H9 (cell line): ENCODE measurements at regions not wholly inside any gene's neighbourhood (a gene's known extent, or its start where the extent isn't known, plus 50 kb on each side); places are given as distances from the start of the nearest gene placed in this dataset.

Experiments used
- DNase-seq: peaks from one replicate; pipeline ENCODE4 v3.0.0-alpha.2; 2017
- H2AFZ ChIP-seq: one replicate; pipeline ENCODE4 v1.6.1; 2013; ENCODE audit warnings: mild to moderate bottlenecking, low read length, control low read depth, moderate library complexity
- H2AK5ac ChIP-seq: 2 replicates; pipeline ENCODE4 v1.6.1; 2013; ENCODE audit warnings: low read length, control low read depth, mixed read lengths; ENCODE audit not compliant: insufficient read length
- H2BK120ac ChIP-seq: one replicate; pipeline ENCODE4 v1.6.1; 2013; ENCODE audit warnings: low read depth, mild to moderate bottlenecking, low read length, control low read depth, inconsistent platforms; ENCODE audit not compliant: poor library complexity, severe bottlenecking
- H2BK12ac ChIP-seq: 2 replicates; pipeline ENCODE4 v1.6.1; 2013; ENCODE audit warnings: low read length, control low read depth, mixed read lengths, low read depth; ENCODE audit not compliant: insufficient read length
- H2BK15ac ChIP-seq: 2 replicates; pipeline ENCODE4 v1.6.1; 2013; ENCODE audit warnings: low read depth, low read length, control low read depth
- H2BK20ac ChIP-seq: one replicate; pipeline ENCODE4 v1.6.1; 2013; ENCODE audit warnings: low read depth, mild to moderate bottlenecking, low read length, control low read depth, inconsistent platforms; ENCODE audit not compliant: poor library complexity, severe bottlenecking
- H2BK5ac ChIP-seq: 2 replicates; pipeline ENCODE4 v1.6.1; 2013; ENCODE audit warnings: low read length, control low read depth, mixed read lengths; ENCODE audit not compliant: insufficient read length
- H3K14ac ChIP-seq: 2 replicates; pipeline ENCODE4 v1.6.1; 2013; ENCODE audit warnings: low read length, control low read depth; ENCODE audit not compliant: insufficient read depth
- H3K18ac ChIP-seq: 2 replicates; pipeline ENCODE4 v1.6.1; 2013; ENCODE audit warnings: low read depth, mild to moderate bottlenecking, mixed read lengths, low read length, control low read depth; ENCODE audit not compliant: insufficient read length
- H3K23ac ChIP-seq: 2 replicates; pipeline ENCODE4 v1.6.1; 2013; ENCODE audit warnings: low read length, control low read depth, mixed read lengths, low read depth; ENCODE audit not compliant: insufficient read length
- H3K23me2 ChIP-seq: 2 replicates; pipeline ENCODE4 v1.6.1; 2013; ENCODE audit warnings: low read depth, mild to moderate bottlenecking, mixed read lengths, low read length, control low read depth; ENCODE audit not compliant: insufficient read length, poor library complexity, severe bottlenecking
- H3K27ac ChIP-seq: 2 replicates; pipeline ENCODE4 v1.5.1; 2013; ENCODE audit warnings: low read length, control low read depth, mixed read lengths, low read depth; ENCODE audit not compliant: insufficient read length
- H3K27me3 ChIP-seq: 2 replicates; pipeline ENCODE4 v1.6.1; 2013; ENCODE audit warnings: low read length, control low read depth, inconsistent platforms; ENCODE audit not compliant: insufficient read depth
- H3K4ac ChIP-seq: 2 replicates; pipeline ENCODE4 v1.6.1; 2013; ENCODE audit warnings: low read depth, mild to moderate bottlenecking, control low read depth, inconsistent platforms, low read length, moderate library complexity
- H3K4me1 ChIP-seq: 2 replicates; pipeline ENCODE4 v1.6.1; 2013; ENCODE audit warnings: low read length, control low read depth, inconsistent platforms; ENCODE audit not compliant: insufficient read depth
- H3K4me2 ChIP-seq: 2 replicates; pipeline ENCODE4 v1.6.1; 2013; ENCODE audit warnings: low read length, control low read depth, mixed read lengths; ENCODE audit not compliant: insufficient read length, insufficient read depth
- H3K56ac ChIP-seq: 2 replicates; pipeline ENCODE4 v1.6.1; 2013; ENCODE audit warnings: low read depth, mild to moderate bottlenecking, mixed read lengths, low read length, control low read depth; ENCODE audit not compliant: insufficient read length
- H3K79me1 ChIP-seq: 2 replicates; pipeline ENCODE4 v1.6.1; 2013; ENCODE audit warnings: low read depth, mild to moderate bottlenecking, moderate library complexity, low read length, control low read depth, inconsistent platforms; ENCODE audit not compliant: insufficient read depth, poor library complexity, severe bottlenecking
- H3K79me2 ChIP-seq: 2 replicates; pipeline ENCODE4 v1.6.1; 2013; ENCODE audit warnings: low read length, control low read depth, inconsistent platforms; ENCODE audit not compliant: insufficient read depth
- H3K9ac ChIP-seq: 2 replicates; pipeline ENCODE4 v1.6.1; 2013; ENCODE audit warnings: low read length, control low read depth, mixed read lengths; ENCODE audit not compliant: insufficient read length; ENCODE audit errors: extremely low read depth
- H3K9me3 ChIP-seq: one replicate; pipeline ENCODE4 v1.6.1; 2013; ENCODE audit warnings: low read depth, low read length, inconsistent platforms; ENCODE audit not compliant: control insufficient read depth
- H3T11ph ChIP-seq: one replicate; pipeline ENCODE4 v1.6.1; 2013; ENCODE audit warnings: mild to moderate bottlenecking, low read length, control low read depth, inconsistent platforms
- H4K20me1 ChIP-seq: one replicate; pipeline ENCODE4 v1.6.1; 2013; ENCODE audit not compliant: control insufficient read depth, insufficient read length, insufficient read depth
- H4K5ac ChIP-seq: 2 replicates; pipeline ENCODE4 v1.6.1; 2013; ENCODE audit warnings: low read depth, mild to moderate bottlenecking, mixed read lengths, low read length, control low read depth; ENCODE audit not compliant: insufficient read length
- H4K8ac ChIP-seq: replicated peaks from 2 replicates; pipeline ENCODE4 v1.6.1; 2013; ENCODE audit warnings: low read length, control low read depth, mixed read lengths, low read depth; ENCODE audit not compliant: insufficient read length
- H4K91ac ChIP-seq: 2 replicates; pipeline ENCODE4 v1.6.1; 2013; ENCODE audit warnings: low read depth, mild to moderate bottlenecking, moderate library complexity, mixed read lengths, low read length, control low read depth; ENCODE audit not compliant: insufficient read length
- H3K27ac Mint-ChIP-seq, 3 experiments: 2 replicates in 2 of 3; 3 replicates in 1 of 3; pipeline ENCODE4 v1.8.0; 2020 to 2021; ENCODE audit warnings: mixed read lengths in 3 of 3, mild to moderate bottlenecking in 1 of 3, moderate library complexity in 1 of 3
- H3K27me3 Mint-ChIP-seq: 2 replicates; pipeline ENCODE4 v1.8.0; 2021; ENCODE audit warnings: low read depth, mild to moderate bottlenecking, moderate library complexity, mixed read lengths
- H3K36me3 Mint-ChIP-seq, 3 experiments: 2 replicates in 2 of 3; 3 replicates in 1 of 3; pipeline ENCODE4 v1.8.0; 2020 to 2021; ENCODE audit warnings: low read depth in 3 of 3, mixed read lengths in 3 of 3; ENCODE audit not compliant: insufficient read depth in 1 of 3
- H3K4me1 Mint-ChIP-seq, 2 experiments: 2 replicates each; pipeline ENCODE4 v1.8.0; 2020; ENCODE audit warnings: mixed read lengths in 2 of 2
- H3K4me3 Mint-ChIP-seq, 2 experiments: 2 replicates in 1 of 2; 3 replicates in 1 of 2; pipeline ENCODE4 v1.8.0; 2020 to 2021; ENCODE audit warnings: mild to moderate bottlenecking in 2 of 2, mixed read lengths in 2 of 2, moderate library complexity in 1 of 2
- H3K9me3 Mint-ChIP-seq, 2 experiments: 2 replicates in 1 of 2; 3 replicates in 1 of 2; pipeline ENCODE4 v1.8.0; 2020; ENCODE audit warnings: mild to moderate bottlenecking in 2 of 2, mixed read lengths in 2 of 2, moderate library complexity in 1 of 2
- TF ChIP-seq, protein P1 (sequence below): fragments of 200-600 bp; sonication (generic); conservative IDR thresholded peaks from 3 replicates; pipeline ENCODE4 v1.8.0; 2021; ENCODE audit warnings: antibody characterized with exemption, mild to moderate bottlenecking

DNA sequence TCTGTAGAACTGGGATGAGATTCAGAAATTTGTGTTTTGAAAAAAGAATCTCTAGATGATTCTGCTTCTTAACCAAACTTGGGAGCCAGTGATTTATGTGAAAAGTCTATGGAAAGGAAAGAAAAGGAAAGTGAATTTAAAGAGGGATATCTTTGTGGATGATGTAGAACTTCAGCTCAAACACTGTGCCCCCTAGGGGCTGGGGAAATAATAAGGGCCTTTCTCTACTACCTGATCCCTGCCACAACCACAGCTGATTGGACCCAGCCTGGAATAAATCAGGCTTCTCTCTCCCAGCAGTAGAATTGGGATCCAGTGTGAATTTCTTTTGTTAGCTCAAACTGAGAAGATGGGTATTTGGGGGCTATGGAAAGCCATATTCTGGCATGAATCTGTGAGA is 155.0 kb downstream of the PRELID2 start:
- no peaks in the 10 kb centered on the region; the same call in 1 of the 2 replicates for H3K4me1 ChIP-seq
- H2BK12ac ChIP-seq = no peak overlapping the region
- H3K36me3 Mint-ChIP-seq = no peaks in the 10 kb centered on the region
- no peak overlapping the region for H2BK15ac ChIP-seq
- H3K9me3 Mint-ChIP-seq = no peaks in the 10 kb centered on the region
- H2AFZ ChIP-seq = no peak overlapping the region
- H4K8ac ChIP-seq = no peak overlapping the region
- no peak overlapping the region for H4K91ac ChIP-seq
- no peak overlapping the region for H2BK120ac ChIP-seq
- no peak overlapping the region for H3T11ph ChIP-seq
- H3K9me3 ChIP-seq = no peaks in the 10 kb centered on the region
- no peak overlapping the region for H2BK20ac ChIP-seq
- no peak overlapping the region for H3K9ac ChIP-seq
- H3K27ac Mint-ChIP-seq = no peak overlapping the region
- H3K4me3 Mint-ChIP-seq = no peak overlapping the region
- H2BK5ac ChIP-seq = no peak overlapping the region
- H3K4me2 ChIP-seq = no peak overlapping the region
- H3K79me2 ChIP-seq = no peaks in the 10 kb centered on the region
- H3K4ac ChIP-seq = no peak overlapping the region
- TF ChIP-seq, protein P1, sequence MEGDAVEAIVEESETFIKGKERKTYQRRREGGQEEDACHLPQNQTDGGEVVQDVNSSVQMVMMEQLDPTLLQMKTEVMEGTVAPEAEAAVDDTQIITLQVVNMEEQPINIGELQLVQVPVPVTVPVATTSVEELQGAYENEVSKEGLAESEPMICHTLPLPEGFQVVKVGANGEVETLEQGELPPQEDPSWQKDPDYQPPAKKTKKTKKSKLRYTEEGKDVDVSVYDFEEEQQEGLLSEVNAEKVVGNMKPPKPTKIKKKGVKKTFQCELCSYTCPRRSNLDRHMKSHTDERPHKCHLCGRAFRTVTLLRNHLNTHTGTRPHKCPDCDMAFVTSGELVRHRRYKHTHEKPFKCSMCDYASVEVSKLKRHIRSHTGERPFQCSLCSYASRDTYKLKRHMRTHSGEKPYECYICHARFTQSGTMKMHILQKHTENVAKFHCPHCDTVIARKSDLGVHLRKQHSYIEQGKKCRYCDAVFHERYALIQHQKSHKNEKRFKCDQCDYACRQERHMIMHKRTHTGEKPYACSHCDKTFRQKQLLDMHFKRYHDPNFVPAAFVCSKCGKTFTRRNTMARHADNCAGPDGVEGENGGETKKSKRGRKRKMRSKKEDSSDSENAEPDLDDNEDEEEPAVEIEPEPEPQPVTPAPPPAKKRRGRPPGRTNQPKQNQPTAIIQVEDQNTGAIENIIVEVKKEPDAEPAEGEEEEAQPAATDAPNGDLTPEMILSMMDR = peak; percentile 70
- H3K23ac ChIP-seq = no peak overlapping the region
- no peak overlapping the region for H3K56ac ChIP-seq
- no peaks in the 10 kb centered on the region for H3K23me2 ChIP-seq
- DNase-seq = peak; percentile 47
- H4K5ac ChIP-seq = no peak overlapping the region
- no peaks in the 10 kb centered on the region for H4K20me1 ChIP-seq
- H3K79me1 ChIP-seq = no peaks in the 10 kb centered on the region
- H3K4me1 Mint-ChIP-seq = peaks cover 2 to 8% of the 10 kb centered on the region in 2 experiments
- H2AK5ac ChIP-seq = no peak overlapping the region
- no peaks in the 10 kb centered on the region for H3K27me3 ChIP-seq
- H3K27me3 Mint-ChIP-seq = no peaks in the 10 kb centered on the region
- no peak overlapping the region for H3K27ac ChIP-seq
- H3K18ac ChIP-seq = no peak overlapping the region
- H3K14ac ChIP-seq = no peak overlapping the region
